HG02678 (cell line): ENCODE measurements at regions not wholly inside any gene's neighbourhood (a gene's known extent, or its start where the extent isn't known, plus 50 kb on each side); places are given as distances from the start of the nearest gene placed in this dataset.
A peak's percentile ranks its signal among the peaks of the same experiment; 100 is the strongest.

Experiments
- ATAC-seq: cut with Tn5 transposase; IDR thresholded peaks from one replicate; pipeline ENCODE4 v1.9.1; 2021; ENCODE audit warnings: mild to moderate bottlenecking, moderate library complexity; ENCODE audit not compliant: unreplicated experiment

GRCh38 chr18:73861771-73862170 lies 285.9 kb downstream of the FBXO15 start:
- ATAC-seq = no peak

DNA sequence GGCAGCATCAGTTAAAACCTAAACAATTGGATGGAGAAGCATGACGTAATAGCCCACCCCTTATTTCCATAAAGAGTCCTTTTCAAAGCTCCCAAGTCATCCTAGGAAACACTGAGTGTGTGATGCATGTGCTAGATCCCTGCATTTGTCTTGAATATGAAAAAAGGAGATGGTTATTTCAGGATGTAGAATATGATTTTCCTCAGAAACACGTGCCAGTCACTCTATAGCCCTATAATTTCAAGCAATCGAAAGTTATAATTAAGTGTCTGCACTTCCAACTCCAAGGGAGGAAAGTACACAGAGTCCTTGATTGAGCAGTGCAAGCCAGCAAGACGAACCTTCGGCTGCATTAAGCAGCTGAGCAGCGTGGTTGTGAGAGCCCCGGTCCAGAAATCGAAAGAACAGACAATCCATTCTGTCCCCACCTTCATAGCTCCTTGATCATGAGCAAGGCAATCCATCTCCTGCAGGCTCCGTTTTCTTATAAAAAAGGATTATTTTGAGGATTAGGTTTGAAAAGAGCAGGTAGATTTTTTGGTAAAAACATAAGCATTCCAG lies 287.7 kb downstream of the FBXO15 start:
- ATAC-seq = no peak

DNA sequence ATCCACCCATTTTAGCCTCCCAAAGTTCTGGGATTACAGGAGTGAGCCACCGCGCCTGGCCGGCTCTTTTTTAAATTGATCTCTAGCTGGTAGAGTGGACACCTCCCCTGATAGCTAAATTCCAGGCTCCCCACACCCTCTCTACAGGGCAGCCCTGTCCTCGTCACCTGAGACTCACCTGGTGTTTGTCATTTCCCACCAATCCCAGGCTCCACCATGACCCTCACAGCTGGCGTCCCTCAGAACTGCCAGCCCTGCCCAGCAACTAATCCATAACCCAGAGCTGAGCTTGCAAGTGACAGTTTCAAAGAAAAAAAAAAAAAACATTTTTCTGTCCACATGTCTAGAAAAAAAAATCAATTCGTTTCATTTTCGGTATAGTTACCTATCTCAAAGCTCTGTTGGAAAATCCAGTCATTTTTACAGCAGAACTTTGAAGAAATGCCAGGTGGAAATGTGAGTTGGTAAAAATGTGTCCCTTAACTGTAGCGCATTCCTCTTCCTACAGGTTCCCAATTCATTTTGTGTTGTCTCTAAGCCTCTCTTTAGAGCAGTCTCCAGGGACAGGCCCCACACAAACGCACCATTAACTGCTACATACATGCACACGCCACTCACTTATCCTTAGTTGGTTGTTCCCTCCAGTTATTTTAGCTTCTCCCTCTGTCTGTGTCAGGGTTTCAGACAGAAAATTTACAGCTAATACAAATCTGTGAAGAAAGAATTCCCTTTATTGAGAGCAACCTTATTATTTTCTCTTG lies 294.7 kb downstream of the FBXO15 start:
- ATAC-seq = no peak

GRCh38 chr18:73850782-73851181 lies 296.9 kb downstream of the FBXO15 start:
- ATAC-seq = no peak

GRCh38 chr18:73848656-73849055 lies 299.0 kb downstream of the FBXO15 start:
- ATAC-seq = no peak

- ATAC-seq = no peak
These were observed 304.2 kb downstream of the FBXO15 start for GRCh38 chr18:73843455-73843854.

DNA sequence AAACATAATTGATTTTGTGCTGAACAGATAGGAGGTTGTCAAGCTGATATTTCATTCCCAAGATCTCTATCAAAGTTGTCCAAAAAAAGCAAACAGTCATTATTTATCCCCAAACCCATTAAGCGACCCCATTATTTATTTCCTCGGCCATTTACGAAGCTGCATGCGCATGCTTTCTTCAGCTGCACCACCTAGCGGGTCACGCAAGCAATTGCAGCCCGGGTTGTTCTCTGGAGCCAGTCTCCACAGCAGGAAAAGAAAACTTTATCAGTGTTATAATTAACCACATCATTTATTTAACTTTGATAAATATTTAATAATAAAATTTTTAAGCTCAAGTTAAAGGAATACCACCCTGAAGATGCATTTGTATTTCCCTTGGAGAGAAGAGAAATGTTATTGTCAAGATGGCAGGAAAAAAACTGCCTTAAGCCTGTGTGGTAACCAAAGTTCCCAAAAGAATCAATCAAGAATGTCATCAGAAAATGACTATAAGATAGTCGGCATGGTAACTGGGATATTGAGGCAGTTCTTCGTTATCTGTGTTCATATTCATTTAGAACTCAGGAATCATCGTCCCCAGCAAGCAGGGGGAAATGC lies 304.7 kb downstream of the FBXO15 start:
- peak; percentile 90 for ATAC-seq

DNA sequence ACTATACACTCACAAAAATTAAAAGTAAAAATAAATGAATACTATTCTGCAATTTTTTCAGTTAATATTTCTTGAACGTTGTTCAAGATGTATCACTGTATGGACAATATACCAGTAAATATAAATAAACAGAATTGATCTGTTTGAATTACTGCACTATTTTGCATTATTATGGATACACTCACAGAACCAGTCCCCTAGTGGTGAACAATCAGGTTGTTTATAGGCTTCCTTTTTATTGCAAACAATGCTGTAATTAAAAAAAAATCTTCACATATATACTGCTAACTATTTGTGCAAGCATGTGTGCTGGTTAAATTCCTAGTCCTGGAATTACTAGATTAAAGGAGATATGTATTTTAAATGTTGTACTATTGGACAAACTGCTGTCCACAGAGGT lies 306.0 kb downstream of the FBXO15 start:
- ATAC-seq = no peak

DNA sequence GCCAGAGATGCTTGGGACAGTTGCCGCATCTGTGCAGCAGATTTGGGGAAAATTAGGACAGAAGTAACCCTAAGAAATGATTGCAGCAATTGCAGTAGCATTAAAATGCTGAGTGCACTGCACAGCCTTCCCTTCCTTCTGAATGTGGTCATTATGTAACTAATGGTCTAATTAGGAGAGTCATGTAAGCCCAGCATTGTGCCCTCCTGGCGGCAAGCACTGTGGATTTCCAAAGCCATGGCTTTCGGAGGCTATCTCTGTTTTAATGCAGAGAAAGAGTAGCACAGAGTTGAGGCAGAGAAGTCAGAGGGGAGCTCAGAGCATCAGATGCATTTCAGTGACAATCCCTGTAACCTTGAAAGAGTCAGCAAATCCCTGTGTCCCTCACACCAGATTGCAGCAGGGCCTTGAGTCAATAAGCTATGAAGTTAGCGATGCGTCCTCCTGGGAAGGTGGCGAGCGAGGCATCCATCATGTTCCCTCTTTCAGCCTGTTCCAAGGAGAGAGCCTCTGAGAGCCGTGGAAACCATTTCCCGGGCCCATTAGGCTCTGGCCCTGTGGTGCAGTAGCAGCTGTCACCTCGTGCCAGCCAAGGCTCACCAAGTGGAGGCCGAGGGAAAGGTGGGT lies 307.2 kb downstream of the FBXO15 start:
- no peak for ATAC-seq

DNA sequence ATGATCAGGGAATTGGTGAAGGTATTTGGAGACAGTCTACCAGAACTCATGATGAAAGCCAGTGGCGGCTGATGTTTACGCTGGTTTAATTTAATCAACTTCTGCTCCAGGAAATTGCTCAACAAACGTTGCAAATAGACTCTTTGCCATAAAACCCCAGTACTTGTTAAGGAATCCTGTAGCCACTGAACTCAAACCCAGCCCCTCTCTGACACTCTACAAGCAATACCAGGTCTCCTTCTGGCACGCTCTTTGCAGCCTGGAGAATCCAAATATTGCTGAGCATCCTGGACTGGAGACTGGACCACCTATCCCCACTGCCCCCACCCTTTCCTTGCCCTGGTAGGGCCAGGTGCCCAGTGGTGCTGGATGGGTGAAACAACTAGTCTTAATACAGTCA lies 308.2 kb downstream of the FBXO15 start:
- ATAC-seq = no peak

DNA sequence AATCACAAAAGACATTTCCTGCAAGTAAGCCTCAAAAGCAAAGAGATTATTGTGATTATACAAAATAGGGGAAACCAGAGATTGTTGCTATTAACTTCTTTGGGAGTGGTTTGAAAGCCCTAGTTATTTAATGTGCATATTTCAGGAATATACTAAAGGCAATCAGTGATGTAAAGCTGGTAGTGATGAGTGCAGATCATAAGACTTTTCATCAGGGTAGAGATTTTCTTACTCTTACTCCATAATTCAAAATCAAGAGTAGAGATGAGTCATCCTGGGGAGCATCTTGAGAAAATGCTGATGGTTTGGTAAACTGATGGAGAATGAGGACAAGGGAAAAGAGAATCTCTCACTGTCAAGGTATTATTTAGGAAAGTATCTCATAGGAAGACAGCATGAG lies 309.5 kb downstream of the FBXO15 start:
- no peak for ATAC-seq

DNA sequence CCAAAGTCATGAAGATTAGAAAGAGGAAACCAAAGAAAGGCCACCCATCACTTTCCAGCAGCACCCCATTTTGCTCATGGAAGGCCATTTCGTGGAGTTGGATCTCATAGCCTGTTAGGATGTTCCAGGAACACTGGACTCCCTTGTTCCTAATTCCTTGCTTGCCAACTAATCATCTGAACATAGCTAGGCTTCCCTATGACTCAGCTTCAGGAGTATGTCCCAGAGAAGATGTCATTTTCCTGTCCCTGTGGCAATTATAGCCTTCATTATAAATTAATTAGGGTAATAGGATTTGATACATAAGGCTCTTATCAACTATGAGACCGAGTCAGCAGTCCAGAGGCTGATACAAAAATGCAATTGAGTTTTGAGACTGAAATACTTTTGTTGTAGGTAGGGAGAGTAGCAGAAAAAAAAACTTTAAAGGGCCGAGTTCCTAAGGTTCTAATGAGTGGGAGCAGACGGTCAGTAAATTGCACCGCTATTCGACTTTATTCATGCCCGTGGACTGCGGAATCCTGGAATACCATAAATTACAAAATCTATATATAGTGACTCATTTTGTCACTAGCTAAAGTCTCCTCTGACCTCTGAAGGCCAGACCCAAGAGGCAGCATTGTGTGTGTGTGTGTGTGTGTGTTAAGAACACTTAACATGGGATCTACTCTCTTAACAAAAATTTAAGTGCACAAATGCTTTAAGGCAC lies 311.8 kb downstream of the FBXO15 start:
- no peak for ATAC-seq

DNA sequence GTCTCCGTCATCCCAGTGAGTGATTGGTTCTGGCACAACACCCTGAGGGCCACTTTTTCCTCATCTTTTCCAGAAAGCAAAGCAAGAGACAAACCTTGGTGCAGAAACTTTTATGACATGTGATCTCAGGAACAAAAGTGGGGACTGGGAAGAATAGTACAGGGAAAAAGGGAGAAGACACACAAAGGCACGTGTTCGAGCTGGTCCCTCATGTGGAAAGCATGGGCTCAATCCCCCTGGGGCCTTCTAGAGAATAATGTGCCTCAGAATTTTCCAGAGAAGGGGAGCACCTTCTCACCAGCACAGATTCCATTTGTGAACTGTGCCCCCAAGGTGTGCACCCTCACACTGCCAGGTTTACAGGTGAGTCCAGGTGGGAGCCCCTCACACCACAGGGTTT lies 312.6 kb downstream of the FBXO15 start:
- ATAC-seq = no peak

DNA sequence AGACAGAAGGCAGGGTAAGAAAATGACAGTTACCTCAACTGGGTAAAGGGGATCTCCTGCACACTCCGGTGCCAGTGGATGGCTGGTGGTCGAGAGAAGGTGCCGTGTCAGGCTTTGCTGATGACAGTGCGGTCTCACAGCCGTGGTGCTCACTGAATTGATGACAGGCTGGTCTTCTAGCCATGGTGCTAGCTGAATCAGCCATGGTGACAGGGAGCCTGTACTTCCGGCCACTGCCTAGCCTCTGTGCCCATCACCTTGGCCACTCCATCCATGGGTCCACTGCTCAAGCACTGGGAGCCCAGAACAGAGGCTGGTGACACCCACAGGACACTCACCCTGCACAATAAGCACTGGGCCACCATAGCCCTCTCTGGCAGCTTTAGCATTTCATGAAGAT lies 315.9 kb downstream of the FBXO15 start:
- ATAC-seq = no peak

DNA sequence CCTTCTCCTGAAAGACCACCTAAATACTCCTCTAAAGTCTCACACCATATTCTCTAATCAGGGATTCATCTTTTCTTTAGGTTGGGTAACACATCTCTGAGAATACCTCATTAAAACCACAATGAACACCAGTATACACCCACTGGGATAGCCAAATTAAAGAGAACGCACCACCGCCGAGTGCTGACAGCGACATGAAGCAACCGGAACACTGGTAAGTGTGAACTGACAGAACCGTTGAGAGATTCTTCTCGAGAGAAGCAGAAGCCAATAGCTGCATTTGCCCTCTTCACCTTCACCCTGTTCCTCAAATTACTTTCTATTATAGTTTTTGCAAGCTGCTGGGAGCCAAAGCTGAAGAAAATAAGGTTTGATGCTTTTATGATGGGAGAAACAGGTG lies 318.5 kb downstream of the FBXO15 start:
- no peak for ATAC-seq

DNA sequence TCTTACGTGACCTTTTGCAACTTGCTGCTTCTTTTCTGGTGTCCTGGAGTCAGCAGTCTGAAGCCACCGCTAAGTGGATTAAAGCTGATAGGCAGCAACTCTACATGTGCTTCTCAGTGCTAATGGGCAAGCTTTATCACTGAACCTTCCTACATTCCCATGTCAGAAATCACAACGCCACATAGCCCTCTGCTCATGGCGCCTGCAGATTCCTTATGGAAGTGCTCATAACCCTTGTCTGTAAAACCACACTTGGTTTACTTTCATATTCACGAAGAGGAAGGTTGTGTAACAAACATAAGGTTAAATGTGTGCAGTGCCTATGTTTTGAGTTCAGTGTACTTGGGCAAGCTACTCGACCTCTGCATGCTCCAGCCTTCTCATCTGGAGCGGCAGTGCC lies 319.8 kb downstream of the FBXO15 start:
- no peak for ATAC-seq

GRCh38 chr18:73826098-73826497 lies 321.5 kb downstream of the FBXO15 start:
- no peak for ATAC-seq

DNA sequence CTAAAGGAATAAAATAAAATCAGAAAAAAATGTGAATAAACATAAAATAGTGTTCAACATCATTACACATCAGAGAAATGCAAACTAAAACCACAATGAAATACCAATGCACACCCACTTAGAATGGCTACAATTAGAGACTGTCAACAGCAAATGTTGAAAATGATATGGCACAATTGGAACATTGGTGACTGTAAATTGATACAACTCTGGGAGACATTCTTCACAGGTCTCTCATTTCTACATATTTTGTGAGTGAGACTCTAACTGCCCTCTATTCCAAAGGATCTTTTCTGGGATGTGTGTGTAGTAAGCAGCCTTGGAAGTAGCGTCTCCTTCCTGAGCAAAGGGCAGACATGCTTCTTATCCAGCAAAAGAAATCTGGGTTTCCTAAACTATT lies 323.0 kb downstream of the FBXO15 start:
- no peak for ATAC-seq

- ATAC-seq = no peak
These were observed 335.2 kb downstream of the FBXO15 start for GRCh38 chr18:73812423-73812822.

DNA sequence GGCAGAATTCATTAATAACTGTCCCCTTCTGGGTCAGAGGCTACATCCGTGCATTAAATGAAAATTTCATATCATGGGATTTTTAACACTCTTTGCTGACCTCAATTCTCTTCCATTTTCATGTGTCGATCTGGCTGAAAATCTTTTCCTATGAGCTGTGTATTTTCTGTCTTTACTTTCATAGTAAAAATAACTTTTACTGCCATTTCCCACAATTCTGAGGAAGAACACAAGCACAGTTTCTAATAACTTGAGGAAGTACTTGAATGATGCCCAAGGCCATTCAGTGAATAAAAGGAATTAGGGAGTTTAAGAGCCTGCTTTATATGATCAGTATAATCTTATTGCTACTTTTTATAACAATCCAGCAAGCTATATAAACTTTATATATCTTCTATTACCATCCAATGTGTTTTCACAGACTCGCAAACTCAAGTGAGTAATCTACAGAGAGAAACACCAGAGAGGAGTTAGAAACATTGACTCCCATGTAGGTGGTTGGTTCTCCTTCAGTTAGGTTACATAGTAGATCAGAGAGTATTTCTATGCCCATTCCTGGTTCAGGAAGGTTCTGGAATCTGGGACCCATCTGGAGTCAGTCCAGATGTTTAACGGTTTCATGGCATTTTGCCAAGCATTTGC lies 340.0 kb downstream of the FBXO15 start:
- no peak for ATAC-seq

DNA sequence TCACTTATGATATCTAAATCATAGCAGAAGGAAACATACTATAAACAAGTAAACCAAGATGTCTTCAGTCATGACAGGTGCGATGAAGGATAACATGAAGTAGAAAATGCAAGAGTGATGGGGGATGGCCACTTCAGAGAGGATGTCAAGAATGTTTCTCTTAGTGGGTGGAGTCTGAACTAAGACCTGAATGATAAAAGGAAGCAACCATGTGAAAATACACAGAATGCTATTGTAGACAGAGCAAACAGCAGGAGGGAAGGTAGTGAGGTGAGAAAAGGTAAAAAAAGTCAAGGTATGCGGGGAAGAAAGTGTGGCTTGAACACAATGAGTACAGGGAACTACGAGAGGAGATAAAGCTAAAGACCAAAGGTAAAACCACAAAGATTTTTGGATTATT lies 341.6 kb downstream of the FBXO15 start:
- no peak for ATAC-seq
